ELF-1 (cell line): ENCODE measurements at regions not wholly inside any gene's neighbourhood (a gene's known extent, or its start where the extent isn't known, plus 50 kb on each side); places are given as distances from the start of the nearest gene placed in this dataset.
"Not testable (repeated sequence)": the region's sequence is repeated elsewhere in the genome, so short reads cannot be mapped to it uniquely, and the experiment has no call there.

Experiments used
- DNase-seq: peaks from one replicate; pipeline ENCODE4 v3.0.0-alpha.2; 2016; ENCODE audit warnings: low read depth, low spot score

GRCh38 chr2:195168369-195168768 lies 488.7 kb upstream of the SLC39A10 start:
- no peak for DNase-seq

DNA sequence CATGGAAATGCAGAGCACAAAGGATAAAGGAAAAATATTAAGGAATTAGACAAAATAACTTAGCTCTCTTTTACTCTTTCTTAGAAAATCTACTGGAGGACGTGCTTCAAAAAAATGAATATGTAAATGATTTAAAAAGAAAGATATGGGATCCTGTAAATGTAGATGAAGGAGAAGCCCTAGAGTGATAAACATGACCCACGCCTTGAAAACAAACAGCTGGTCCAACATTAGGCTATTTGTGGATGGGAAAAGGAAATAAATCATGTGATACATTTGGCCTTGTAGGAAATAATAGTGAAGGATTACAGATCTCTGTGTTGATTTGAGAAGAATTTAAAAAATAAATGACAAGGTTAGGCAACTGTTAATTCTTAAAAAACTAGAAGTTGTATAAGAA lies 492.1 kb upstream of the SLC39A10 start:
- no peak for DNase-seq

DNA sequence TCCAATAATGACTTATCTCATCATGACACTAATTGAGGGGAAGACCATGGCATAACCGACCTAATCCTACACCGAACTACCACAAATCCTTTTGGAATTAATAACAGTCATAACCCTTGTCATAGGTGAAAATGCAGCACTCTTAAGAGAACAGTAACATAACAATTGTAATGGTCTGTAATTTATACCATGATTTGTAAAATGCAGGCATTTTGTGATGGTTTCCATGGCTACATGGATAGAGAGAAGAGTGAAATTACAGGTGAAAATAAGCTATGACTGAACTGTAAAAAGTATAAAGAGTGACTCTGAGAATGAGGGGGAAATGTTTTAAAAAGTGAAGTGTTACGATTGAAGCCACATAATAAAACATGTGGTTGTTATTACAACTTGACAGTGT lies 494.1 kb upstream of the SLC39A10 start:
- DNase-seq: no peak

DNA sequence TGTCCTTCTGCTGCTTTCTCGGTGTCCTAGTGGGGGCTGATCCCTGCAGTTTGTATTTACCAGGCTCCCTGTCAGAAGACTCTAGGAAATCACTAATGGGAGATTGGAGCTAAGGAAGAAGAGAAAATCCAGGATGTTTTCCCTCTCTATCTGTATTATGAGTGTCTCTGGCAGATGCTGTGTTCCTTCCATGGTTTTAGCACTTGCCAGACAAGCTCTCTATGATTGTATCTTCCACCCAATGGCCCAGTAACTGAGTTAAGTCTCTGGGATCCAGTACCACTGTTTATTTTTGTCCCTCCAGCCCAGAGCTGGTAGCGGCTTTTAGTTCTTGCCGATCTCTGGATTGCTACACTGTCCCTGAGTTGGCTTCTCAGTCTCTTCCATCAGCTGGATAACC lies 494.8 kb upstream of the SLC39A10 start:
- no peak for DNase-seq

GRCh38 chr2:195160963-195161362 lies 496.1 kb upstream of the SLC39A10 start:
- DNase-seq: no peak

GRCh38 chr2:195151711-195152110 lies 505.3 kb upstream of the SLC39A10 start:
- DNase-seq: no peak

DNA sequence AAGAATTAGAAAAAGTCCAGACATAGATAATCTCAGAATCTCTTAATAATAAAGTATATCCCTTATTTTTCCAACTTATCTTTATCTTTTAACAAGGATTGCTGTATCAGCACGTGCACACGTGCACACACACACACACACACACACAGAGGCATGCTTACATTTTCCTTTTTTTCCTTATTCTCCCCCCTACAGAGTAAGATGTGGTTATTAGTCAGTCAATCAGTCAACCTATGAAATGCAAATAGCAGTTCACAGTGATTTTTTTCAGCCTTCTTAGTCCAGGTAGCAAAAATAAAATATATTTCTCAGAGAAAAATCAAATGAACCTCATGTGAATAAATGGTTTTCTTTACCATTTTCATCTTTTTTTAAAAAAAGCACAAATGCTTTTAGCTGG lies 506.2 kb upstream of the SLC39A10 start:
- DNase-seq: no peak

- no peak for DNase-seq
Measured at GRCh38 chr2:195148004-195148403, 509.0 kb upstream of the SLC39A10 start.

- DNase-seq: no peak
Measured at GRCh38 chr2:195146761-195147541, 510.1 kb upstream of the SLC39A10 start.

DNA sequence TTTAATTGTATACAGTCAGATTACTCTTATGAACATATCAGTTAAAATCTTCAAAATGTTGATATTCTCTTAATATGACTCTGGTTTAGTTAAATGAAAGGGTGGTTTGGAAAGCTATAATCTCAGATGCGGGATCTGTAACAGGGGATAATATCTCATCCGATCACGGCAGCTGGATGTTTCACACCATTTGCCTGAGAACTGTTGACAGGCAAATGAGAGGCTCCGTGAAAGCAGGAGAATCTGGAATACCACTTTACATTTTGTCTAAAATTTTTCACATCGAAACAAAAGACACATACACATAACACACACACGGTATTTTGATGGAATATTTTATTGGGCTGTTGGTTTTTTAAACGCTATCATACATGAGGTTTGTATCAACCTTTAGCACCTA lies 518.6 kb upstream of the SLC39A10 start:
- DNase-seq: no peak

DNA sequence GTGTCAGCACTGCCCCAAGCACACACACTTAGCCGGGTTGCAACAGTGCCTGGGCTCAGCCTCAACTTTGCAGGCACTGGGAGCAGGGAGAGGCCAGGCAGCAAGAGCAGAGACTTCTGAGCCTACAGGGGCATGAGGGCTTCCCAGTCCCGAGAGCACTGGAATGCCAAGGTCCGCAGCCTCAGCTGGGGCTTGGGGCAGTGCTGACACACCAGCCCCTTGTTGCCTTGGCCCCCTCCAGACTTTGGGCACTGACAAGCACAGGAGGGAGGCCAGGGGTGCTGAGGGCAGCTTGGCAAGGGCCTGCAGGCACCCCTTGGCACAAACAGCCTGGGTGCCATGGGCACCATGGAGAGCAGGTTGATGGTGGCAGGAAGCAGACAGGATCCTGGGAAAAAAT lies 531.1 kb upstream of the SLC39A10 start:
- DNase-seq: not testable (repeated sequence)

- no peak for DNase-seq
Measured at GRCh38 chr2:195124391-195125079, 532.5 kb upstream of the SLC39A10 start.

DNA sequence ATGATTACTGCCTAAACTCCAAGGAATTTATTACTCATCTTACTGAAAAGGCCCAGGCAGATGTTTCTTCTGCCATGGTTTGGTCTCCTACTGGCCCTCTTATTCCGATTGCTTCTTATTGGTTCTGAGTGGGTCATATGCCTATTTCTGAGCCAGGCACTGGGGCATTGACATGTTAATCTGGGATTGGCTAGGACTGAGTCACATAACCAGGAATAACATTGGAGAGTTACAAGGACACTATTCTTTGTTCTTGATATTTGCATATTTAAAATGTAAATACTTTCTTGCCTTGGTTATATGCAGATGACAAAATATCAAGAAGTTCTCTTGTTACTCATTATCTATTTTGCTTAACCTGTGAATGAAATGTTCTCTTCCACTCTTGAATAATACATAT lies 534.4 kb upstream of the SLC39A10 start:
- no peak for DNase-seq

GRCh38 chr2:195121341-195121740 lies 535.7 kb upstream of the SLC39A10 start:
- DNase-seq: no peak

DNA sequence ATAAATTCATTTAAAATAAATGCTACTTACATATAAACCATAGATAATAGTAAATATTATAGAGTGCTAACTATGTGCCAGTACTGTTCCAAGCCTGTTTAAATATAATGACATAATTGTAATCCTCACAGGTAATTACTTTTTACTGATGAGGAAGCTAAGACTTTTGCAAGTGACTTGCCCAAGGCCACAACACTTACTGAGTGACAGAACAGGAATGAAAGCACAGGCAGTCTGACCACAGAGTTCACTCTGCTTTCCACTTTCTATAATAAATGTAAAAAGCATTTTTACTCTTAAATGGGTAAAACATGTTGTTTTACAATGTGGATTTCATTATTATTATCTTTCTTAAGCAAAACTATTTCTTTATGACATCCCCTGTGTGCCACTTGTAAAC lies 537.8 kb upstream of the SLC39A10 start:
- DNase-seq: no peak

DNA sequence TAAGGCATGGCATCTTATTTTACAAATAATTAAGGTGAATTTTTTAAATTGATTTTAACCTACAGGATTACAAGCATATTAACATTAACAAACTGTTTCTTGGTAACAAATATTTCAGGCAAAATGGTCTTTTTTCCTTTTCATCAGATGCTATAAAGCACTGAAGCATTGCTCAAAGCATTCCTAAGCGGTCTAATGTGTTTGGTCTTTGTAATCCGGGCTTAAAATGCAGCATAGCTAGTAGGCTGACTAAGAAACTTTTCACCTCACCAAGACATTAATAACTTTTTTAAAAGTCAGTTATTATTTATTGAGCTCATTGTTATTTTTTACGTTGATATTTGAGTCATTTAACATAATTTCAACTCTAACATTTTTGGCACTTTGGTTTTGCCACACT lies 538.8 kb upstream of the SLC39A10 start:
- no peak for DNase-seq

DNA sequence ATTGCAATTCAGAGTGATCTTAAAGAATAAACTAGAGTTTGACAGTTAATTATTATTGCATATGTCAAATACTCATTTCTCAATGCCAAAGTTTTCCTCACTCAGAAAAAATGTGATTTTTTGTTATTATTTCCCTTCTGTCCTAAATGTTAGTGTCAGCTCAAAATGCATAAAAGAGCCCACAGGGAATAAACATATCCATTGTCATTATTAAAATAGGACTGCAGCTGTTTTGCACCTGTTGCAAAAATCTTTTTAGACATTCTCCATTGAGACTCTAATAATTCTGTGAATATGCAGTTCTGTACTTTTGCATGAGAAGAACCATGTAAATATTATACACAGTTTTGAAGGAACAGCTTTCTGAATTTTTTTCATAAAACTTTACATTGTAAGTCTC lies 540.0 kb upstream of the SLC39A10 start:
- DNase-seq: no peak

DNA sequence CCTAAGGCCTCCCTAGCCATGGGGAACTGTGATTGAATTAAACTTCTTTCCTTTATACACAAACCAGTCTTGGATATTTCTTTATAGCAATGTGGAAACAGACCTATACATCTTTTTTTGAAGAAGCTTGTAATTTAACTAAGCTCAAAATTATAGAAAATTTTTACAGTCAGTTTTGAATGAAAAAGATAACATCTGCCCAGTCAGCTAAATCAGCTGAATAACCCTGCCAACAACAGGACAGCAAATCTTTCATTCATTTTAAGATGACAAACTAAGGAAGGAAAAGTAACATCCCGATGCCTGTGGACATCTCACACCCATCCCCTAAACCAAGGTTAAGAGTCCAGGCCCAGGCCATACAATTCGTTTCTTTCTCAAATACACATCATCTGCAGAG lies 541.3 kb upstream of the SLC39A10 start:
- no peak for DNase-seq

- DNase-seq: no peak
Measured at GRCh38 chr2:195108182-195108581, 548.8 kb upstream of the SLC39A10 start.

DNA sequence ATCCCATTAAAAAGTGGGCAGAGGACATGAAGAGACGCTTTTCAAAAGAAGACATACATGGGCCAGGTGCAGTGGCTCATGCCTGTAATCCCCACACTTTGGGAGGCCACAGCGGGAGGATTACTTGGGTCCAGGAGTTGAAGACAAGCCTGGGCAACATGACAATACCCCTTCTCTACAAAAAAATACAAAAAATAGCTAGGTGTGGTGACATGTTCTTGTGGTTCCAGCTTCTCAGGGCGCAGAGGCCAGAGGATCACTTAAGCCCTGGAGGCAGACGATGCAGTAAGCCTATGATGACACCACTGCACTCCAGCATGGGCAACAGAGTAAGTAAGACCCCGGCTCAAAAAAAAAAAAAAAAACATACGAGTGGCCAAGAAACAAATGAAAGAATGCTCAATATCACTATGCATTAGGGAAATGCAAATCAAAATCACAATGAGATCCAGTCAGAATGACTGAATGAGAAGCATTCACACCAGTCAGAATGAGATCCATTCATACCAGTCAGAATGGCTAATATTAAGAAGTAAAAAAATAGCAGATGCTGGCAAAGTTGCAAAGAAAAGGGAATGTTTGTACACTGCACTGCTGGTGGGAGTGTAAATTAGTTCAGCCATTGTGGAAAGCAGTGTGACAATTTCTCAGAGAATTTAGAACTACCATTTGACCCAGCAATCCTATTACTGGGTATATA lies 550.2 kb upstream of the SLC39A10 start:
- no peak for DNase-seq

DNA sequence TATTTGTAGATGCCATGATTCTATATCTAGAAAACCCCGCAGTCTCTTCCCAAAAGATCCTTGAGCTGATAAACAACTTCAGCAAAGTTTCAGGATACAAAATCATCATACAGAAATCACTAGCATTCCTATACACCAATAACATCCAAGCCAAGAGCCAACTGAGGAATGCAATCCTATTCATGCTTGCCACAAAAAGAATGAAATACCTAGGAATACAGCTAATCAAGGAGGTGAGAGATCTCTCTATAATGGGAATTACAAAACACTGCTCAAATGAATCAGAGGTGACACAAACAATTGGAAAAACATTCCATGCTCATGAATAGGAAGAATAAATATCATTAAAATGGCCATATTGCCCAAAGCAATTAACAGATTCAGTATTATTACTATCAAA lies 551.4 kb upstream of the SLC39A10 start:
- DNase-seq: no peak

DNA sequence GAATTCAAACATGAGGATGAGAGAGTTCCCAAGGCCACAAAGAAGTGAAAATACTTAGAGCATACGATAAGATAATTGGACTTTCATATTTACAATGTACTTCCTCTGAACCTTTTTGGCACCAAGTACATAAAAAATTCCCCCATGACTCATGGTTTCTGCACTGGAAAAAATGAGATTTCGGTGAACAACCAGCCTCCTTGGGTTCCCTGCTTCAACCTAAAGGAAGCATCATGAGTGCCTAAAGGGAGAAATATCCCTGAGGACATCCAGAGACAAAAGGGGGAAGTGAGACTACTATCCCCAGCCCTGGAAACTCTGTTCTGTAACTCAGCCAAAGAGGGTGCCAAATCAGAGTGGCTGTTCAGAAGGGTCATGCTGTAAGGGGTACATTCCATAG lies 562.7 kb upstream of the SLC39A10 start:
- DNase-seq: no peak

- DNase-seq: no peak
Measured at GRCh38 chr2:195092341-195092740, 564.7 kb upstream of the SLC39A10 start.
